Loucy (cell line): ENCODE measurements at regions not wholly inside any gene's neighbourhood (a gene's known extent, or its start where the extent isn't known, plus 50 kb on each side); places are given as distances from the start of the nearest gene placed in this dataset.

Experiments
- H2AFZ ChIP-seq: fragments of 200-600 bp; sonication (generic); 2 replicates; pipeline ENCODE4 v1.6.0; 2016; ENCODE audit warnings: antibody characterized with exemption, mild to moderate bottlenecking, low read length, moderate library complexity
- H3F3A ChIP-seq: fragments of 200-600 bp; 2 replicates; pipeline ENCODE4 v1.6.0; 2016; ENCODE audit warnings: antibody characterized with exemption, low read depth, mild to moderate bottlenecking
- H3K27me3 ChIP-seq: fragments of 200-600 bp; sonication (generic); 2 replicates; pipeline ENCODE4 v1.6.1; 2014; ENCODE audit warnings: low read length, mild to moderate bottlenecking; ENCODE audit not compliant: insufficient read depth, poor library complexity, severe bottlenecking
- H3K36me3 ChIP-seq: fragments of 200-600 bp; sonication (generic); 2 replicates; pipeline ENCODE4 v1.6.1; 2016; ENCODE audit warnings: low read length; ENCODE audit not compliant: insufficient read depth
- H3K4me1 ChIP-seq: fragments of 200-600 bp; sonication (generic); 2 replicates; pipeline ENCODE4 v1.5.1; 2014; ENCODE audit warnings: low read length, mild to moderate bottlenecking; ENCODE audit not compliant: insufficient read depth, poor library complexity, severe bottlenecking
- H3K4me2 ChIP-seq: fragments of 200-600 bp; sonication (generic); 2 replicates; pipeline ENCODE4 v1.6.0; 2014; ENCODE audit warnings: antibody characterized with exemption, low read length, low read depth, mild to moderate bottlenecking; ENCODE audit not compliant: poor library complexity, severe bottlenecking
- H3K4me3 ChIP-seq: fragments of 200-600 bp; sonication (generic); 2 replicates; pipeline ENCODE4 v1.5.1; 2014; ENCODE audit warnings: low read length, mild to moderate bottlenecking, mixed read lengths; ENCODE audit not compliant: poor library complexity, severe bottlenecking
- H3K79me2 ChIP-seq: fragments of 200-600 bp; sonication (generic); 2 replicates; pipeline ENCODE4 v1.6.1; 2014; ENCODE audit warnings: low read length; ENCODE audit not compliant: insufficient read depth
- H3K9ac ChIP-seq: fragments of 200-600 bp; sonication (generic); 2 replicates; pipeline ENCODE4 v1.6.0; 2014; ENCODE audit warnings: mild to moderate bottlenecking, low read depth, low read length, moderate library complexity; ENCODE audit not compliant: poor library complexity, severe bottlenecking
- H3K9me2 ChIP-seq: fragments of 200-600 bp; sonication (generic); replicated peaks from 2 replicates; pipeline ENCODE4 v1.6.1; 2016; ENCODE audit warnings: low read depth, low read length, mixed read lengths
- H3K9me3 ChIP-seq: fragments of 200-600 bp; sonication (generic); 2 replicates; pipeline ENCODE4 v1.6.1; 2014; ENCODE audit warnings: mild to moderate bottlenecking, antibody characterized with exemption, low read length, low read depth; ENCODE audit not compliant: insufficient read depth
- H4K20me1 ChIP-seq: fragments of 200-600 bp; sonication (generic); 2 replicates; pipeline ENCODE4 v1.6.0; 2014; ENCODE audit warnings: antibody characterized with exemption, low read length, mild to moderate bottlenecking; ENCODE audit not compliant: insufficient read depth, poor library complexity, severe bottlenecking
- EZH2phosphoT487 ChIP-seq: fragments of 200-600 bp; IDR thresholded peaks from 2 replicates; pipeline ENCODE4 v1.6.1; 2018; ENCODE audit warnings: antibody characterized with exemption, mild to moderate bottlenecking, moderate library complexity, borderline replicate concordance
- TF ChIP-seq, protein P1 (sequence below): fragments of 200-600 bp; sonication (generic); conservative IDR thresholded peaks from 2 replicates; pipeline ENCODE4 v1.5.1; 2014; ENCODE audit warnings: mild to moderate bottlenecking, antibody characterized with exemption, low read length

DNA sequence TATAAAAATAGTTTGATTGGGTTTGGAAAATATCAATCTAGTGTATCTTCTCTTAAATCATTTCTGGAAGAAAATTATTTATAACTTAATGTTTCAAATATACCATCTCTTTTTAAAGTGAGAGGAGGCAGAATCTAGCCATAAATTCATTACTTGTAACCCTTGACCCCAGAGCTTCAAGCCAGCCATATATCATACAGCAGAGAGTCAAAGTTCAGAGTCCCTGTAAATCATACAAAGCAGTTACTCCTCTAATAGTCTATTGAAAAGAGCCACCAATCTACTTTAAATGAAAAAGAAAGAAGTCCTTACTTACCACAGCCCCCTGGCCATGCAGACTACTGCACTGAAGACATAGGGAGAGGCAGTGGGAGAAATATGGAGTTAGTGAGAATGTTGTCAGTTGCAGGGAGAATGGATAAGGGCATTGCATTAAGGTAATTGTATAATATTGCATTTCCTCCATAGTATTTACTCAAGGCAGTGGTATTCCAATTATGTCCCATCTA, 229.5 kb downstream of the NKX6-1 start:
- Histone ChIP-seq H4K20me1 (no peaks in the 10 kb centered on the region), H3K9me2 (no peaks in the 10 kb centered on the region), H3K9ac (no peak overlapping the region), H3F3A (no peaks in the 10 kb centered on the region), H3K4me2 (no peak overlapping the region), H3K79me2 (no peaks in the 10 kb centered on the region), H3K36me3 (no peaks in the 10 kb centered on the region), H3K27me3 (no peaks in the 10 kb centered on the region), H3K4me1 (no peaks in the 10 kb centered on the region), H2AFZ (no peak overlapping the region), H3K4me3 (no peak overlapping the region), H3K9me3 (no peaks in the 10 kb centered on the region)
- TF ChIP-seq, protein P1, sequence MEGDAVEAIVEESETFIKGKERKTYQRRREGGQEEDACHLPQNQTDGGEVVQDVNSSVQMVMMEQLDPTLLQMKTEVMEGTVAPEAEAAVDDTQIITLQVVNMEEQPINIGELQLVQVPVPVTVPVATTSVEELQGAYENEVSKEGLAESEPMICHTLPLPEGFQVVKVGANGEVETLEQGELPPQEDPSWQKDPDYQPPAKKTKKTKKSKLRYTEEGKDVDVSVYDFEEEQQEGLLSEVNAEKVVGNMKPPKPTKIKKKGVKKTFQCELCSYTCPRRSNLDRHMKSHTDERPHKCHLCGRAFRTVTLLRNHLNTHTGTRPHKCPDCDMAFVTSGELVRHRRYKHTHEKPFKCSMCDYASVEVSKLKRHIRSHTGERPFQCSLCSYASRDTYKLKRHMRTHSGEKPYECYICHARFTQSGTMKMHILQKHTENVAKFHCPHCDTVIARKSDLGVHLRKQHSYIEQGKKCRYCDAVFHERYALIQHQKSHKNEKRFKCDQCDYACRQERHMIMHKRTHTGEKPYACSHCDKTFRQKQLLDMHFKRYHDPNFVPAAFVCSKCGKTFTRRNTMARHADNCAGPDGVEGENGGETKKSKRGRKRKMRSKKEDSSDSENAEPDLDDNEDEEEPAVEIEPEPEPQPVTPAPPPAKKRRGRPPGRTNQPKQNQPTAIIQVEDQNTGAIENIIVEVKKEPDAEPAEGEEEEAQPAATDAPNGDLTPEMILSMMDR: no peak
- TF ChIP-seq EZH2phosphoT487: no peak

DNA sequence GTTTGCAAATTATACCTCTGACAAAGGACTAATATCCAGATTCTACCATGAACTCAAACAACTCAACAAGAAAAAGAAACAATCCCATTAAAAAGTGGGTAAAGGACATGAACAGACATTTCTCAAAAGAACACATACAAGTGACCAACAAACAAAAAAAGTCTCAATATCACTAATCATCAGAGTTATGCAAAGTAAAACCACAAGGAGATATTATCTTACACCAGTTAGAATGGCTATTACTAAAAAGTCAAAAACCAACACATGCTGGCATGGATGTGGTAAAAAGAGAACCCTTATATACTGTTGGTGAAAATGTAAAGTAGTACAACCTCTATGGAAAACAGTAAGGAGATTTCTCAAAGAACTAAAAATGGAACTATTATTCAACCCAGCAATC, 234.4 kb downstream of the NKX6-1 start:
- Histone ChIP-seq H2AFZ (no peak overlapping the region), H3K4me2 (no peak overlapping the region), H3K4me3 (no peak overlapping the region), H3K9me3 (no peaks in the 10 kb centered on the region), H3K4me1 (no peaks in the 10 kb centered on the region), H4K20me1 (no peaks in the 10 kb centered on the region), H3K36me3 (no peaks in the 10 kb centered on the region), H3K79me2 (no peaks in the 10 kb centered on the region), H3F3A (no peaks in the 10 kb centered on the region), H3K9me2 (no peaks in the 10 kb centered on the region), H3K9ac (no peak overlapping the region), H3K27me3 (no peaks in the 10 kb centered on the region)
- no peak for TF ChIP-seq EZH2phosphoT487
- TF ChIP-seq, protein P1: no peak

DNA sequence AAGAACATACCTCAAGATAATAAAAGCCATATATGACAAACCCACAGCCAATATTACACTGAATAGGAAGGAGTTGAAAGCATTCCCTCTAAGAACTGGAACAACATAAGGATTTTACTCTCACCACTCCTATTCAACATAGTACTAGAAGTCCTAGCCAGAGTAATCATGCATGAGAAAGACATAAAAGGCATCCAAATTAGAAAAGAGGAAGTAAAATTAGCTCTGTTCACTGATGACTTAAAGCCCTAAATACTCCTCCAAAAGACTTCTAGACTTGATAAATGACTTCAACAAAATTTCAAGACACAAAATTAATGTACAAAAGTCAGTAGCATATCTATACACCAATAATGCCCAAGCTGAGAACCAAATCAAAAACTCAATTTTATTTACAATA, 235.7 kb downstream of the NKX6-1 start:
- Histone ChIP-seq H3K79me2 (no peaks in the 10 kb centered on the region), H3K4me3 (no peak overlapping the region), H3F3A (no peaks in the 10 kb centered on the region), H3K4me2 (no peak overlapping the region), H3K9me3 (no peaks in the 10 kb centered on the region), H4K20me1 (no peaks in the 10 kb centered on the region), H3K36me3 (no peaks in the 10 kb centered on the region), H2AFZ (no peak overlapping the region), H3K27me3 (no peaks in the 10 kb centered on the region), H3K9me2 (no peaks in the 10 kb centered on the region), H3K9ac (no peak overlapping the region), H3K4me1 (no peaks in the 10 kb centered on the region)
- TF ChIP-seq, protein P1: no peak
